Colonic mucosa (tissue), 4 donors: ENCODE measurements at regions not wholly inside any gene's neighbourhood (a gene's known extent, or its start where the extent isn't known, plus 50 kb on each side); places are given as distances from the start of the nearest gene placed in this dataset.

Source experiments
- DNase-seq: peaks from one replicate; pipeline ENCODE4 v3.0.0-alpha.2; 2020
- H3K27ac ChIP-seq: fragments of 200-600 bp; one replicate; pipeline ENCODE4 v1.8.0; 2021
- H3K27me3 ChIP-seq: fragments of 200-600 bp; one replicate; pipeline ENCODE4 v1.8.0; 2021
- H3K36me3 ChIP-seq: fragments of 200-600 bp; one replicate; pipeline ENCODE4 v1.8.0; 2021
- H3K4me1 ChIP-seq: fragments of 200-600 bp; one replicate; pipeline ENCODE4 v1.8.0; 2021; ENCODE audit warnings: mild to moderate bottlenecking
- H3K4me3 ChIP-seq: fragments of 200-600 bp; one replicate; pipeline ENCODE4 v1.8.0; 2021
- H3K9ac ChIP-seq, 2 donors: one replicate each; pipeline ENCODE4 v1.7.0; 2013; ENCODE audit warnings: control low read depth in 2 of 2, low read depth in 2 of 2, low read length in 2 of 2
- H3K9me3 ChIP-seq: fragments of 200-600 bp; one replicate; pipeline ENCODE4 v1.8.0; 2021
- CTCF ChIP-seq: fragments of 200-600 bp; IDR thresholded peaks from one replicate; pipeline ENCODE4 v1.8.0; 2022; ENCODE audit warnings: antibody characterized with exemption, mild to moderate bottlenecking
- intact Hi-C: fragments of 100-400 bp; cut with DNase I; formaldehyde crosslinking; loops from one replicate; pipeline ENCODE4 v1.14.1; 2022
- donor health status: healthy.
- donor health status: DM: no; HTN: no; CAD: no.
- donor health status: DM: no; HTN: no; CAD: no.

- no peaks in the 10 kb centered on the region for H3K9me3 ChIP-seq
- H3K36me3 ChIP-seq = no peaks in the 10 kb centered on the region
- no peaks in the 10 kb centered on the region for H3K27me3 ChIP-seq
- no peak for DNase-seq
- intact Hi-C loops = no loop called here
- no peak for TF ChIP-seq CTCF
- H3K4me3 ChIP-seq = no peak overlapping the region
- H3K4me1 ChIP-seq = peaks cover 3% of the 10 kb centered on the region
- no peak overlapping the region for H3K9ac ChIP-seq
- H3K27ac ChIP-seq = no peak overlapping the region
Measured at GRCh38 chr11:81004576-81004975, 1563.7 kb upstream of the TENM4 start.

- Histone ChIP-seq H3K27ac (no peak overlapping the region), H3K4me3 (no peak overlapping the region), H3K27me3 (no peaks in the 10 kb centered on the region), H3K9me3 (no peaks in the 10 kb centered on the region), H3K9ac (no peak overlapping the region), H3K36me3 (no peaks in the 10 kb centered on the region), H3K4me1 (peaks cover 3% of the 10 kb centered on the region)
- intact Hi-C loops = no loop called here
- TF ChIP-seq CTCF = no peak
- no peak for DNase-seq
Measured at GRCh38 chr11:81002374-81002773, 1561.5 kb upstream of the TENM4 start.

- H3K9me3 ChIP-seq = no peaks in the 10 kb centered on the region
- no peak for DNase-seq
- no peak for TF ChIP-seq CTCF
- no peak overlapping the region for H3K4me3 ChIP-seq
- H3K27me3 ChIP-seq = no peaks in the 10 kb centered on the region
- no peak overlapping the region for H3K9ac ChIP-seq
- peaks cover 3% of the 10 kb centered on the region for H3K4me1 ChIP-seq
- H3K27ac ChIP-seq = no peak overlapping the region
- no peaks in the 10 kb centered on the region for H3K36me3 ChIP-seq
- intact Hi-C loops = no loop called here
Measured at GRCh38 chr11:81000735-81001134, 1559.9 kb upstream of the TENM4 start.

- no peak overlapping the region for H3K9ac ChIP-seq
- H3K4me3 ChIP-seq = no peak overlapping the region
- H3K4me1 ChIP-seq = peaks cover 3% of the 10 kb centered on the region
- H3K36me3 ChIP-seq = no peaks in the 10 kb centered on the region
- TF ChIP-seq CTCF = no peak
- no peak for DNase-seq
- intact Hi-C loops = no loop called here
- no peaks in the 10 kb centered on the region for H3K9me3 ChIP-seq
- no peak overlapping the region for H3K27ac ChIP-seq
- no peaks in the 10 kb centered on the region for H3K27me3 ChIP-seq
Measured at GRCh38 chr11:81000334-81000733, 1559.5 kb upstream of the TENM4 start.

GRCh38 chr11:80995523-80995922 is 1554.7 kb upstream of the TENM4 start:
- H3K27me3 ChIP-seq = no peaks in the 10 kb centered on the region
- H3K9me3 ChIP-seq = no peaks in the 10 kb centered on the region
- no peak overlapping the region for H3K27ac ChIP-seq
- intact Hi-C loops = no loop called here
- no peaks in the 10 kb centered on the region for H3K4me1 ChIP-seq
- H3K4me3 ChIP-seq = no peak overlapping the region
- no peak for DNase-seq
- TF ChIP-seq CTCF = no peak
- H3K9ac ChIP-seq = no peak overlapping the region
- no peaks in the 10 kb centered on the region for H3K36me3 ChIP-seq

GRCh38 chr11:80993536-80993935 is 1552.7 kb upstream of the TENM4 start:
- Histone ChIP-seq H3K9ac (no peak overlapping the region), H3K36me3 (no peaks in the 10 kb centered on the region), H3K4me1 (no peaks in the 10 kb centered on the region), H3K27ac (no peak overlapping the region), H3K9me3 (no peaks in the 10 kb centered on the region), H3K27me3 (no peaks in the 10 kb centered on the region), H3K4me3 (no peak overlapping the region)
- no peak for DNase-seq
- no peak for TF ChIP-seq CTCF
- intact Hi-C loops = no loop called here
